GM21737 (cell line): ENCODE measurements at regions not wholly inside any gene's neighbourhood (a gene's known extent, or its start where the extent isn't known, plus 50 kb on each side); places are given as distances from the start of the nearest gene placed in this dataset.

Source experiments
- ATAC-seq: cut with Tn5 transposase; IDR thresholded peaks from one replicate; pipeline ENCODE4 v1.9.1; 2021; ENCODE audit warnings: mild to moderate bottlenecking, moderate library complexity; ENCODE audit not compliant: unreplicated experiment

- no peak for ATAC-seq
These were observed 132.8 kb downstream of the TUSC7 start for GRCh38 chr3:116842254-116842957.

- ATAC-seq, result no peak
These were observed 138.8 kb downstream of the TUSC7 start for GRCh38 chr3:116848248-116848829.

- no peak for ATAC-seq
These were observed 139.7 kb downstream of the TUSC7 start for GRCh38 chr3:116849261-116849688.

- no peak for ATAC-seq
These were observed 143.2 kb downstream of the TUSC7 start for GRCh38 chr3:116852803-116853202.

GRCh38 chr3:116863270-116863770, 153.7 kb downstream of the TUSC7 start:
- no peak for ATAC-seq

- ATAC-seq, result no peak
These were observed 154.4 kb downstream of the TUSC7 start for GRCh38 chr3:116863822-116864589.

- no peak for ATAC-seq
These were observed 155.0 kb downstream of the TUSC7 start for GRCh38 chr3:116864590-116864927.

GRCh38 chr3:116870379-116870778, 160.8 kb downstream of the TUSC7 start:
- ATAC-seq, result no peak

GRCh38 chr3:116871905-116872304, 162.3 kb downstream of the TUSC7 start:
- no peak for ATAC-seq

- no peak for ATAC-seq
These were observed 163.1 kb downstream of the TUSC7 start for GRCh38 chr3:116872688-116873087.

- no peak for ATAC-seq
These were observed 163.6 kb downstream of the TUSC7 start for GRCh38 chr3:116873142-116873541.

- no peak for ATAC-seq
These were observed 168.4 kb downstream of the TUSC7 start for GRCh38 chr3:116877968-116878367.

GRCh38 chr3:116886202-116886893, 176.8 kb downstream of the TUSC7 start:
- peak; percentile 89 for ATAC-seq

- ATAC-seq, result no peak
These were observed 186.5 kb downstream of the TUSC7 start for GRCh38 chr3:116896116-116896515.

- ATAC-seq, result no peak
These were observed 187.8 kb downstream of the TUSC7 start for GRCh38 chr3:116897382-116897781.

- ATAC-seq, result no peak
These were observed 189.7 kb downstream of the TUSC7 start for GRCh38 chr3:116899253-116899652.

- ATAC-seq, result no peak
These were observed 195.8 kb downstream of the TUSC7 start for GRCh38 chr3:116905334-116905733.

GRCh38 chr3:116905794-116906193, 196.2 kb downstream of the TUSC7 start:
- no peak for ATAC-seq

- ATAC-seq, result no peak
These were observed 202.5 kb downstream of the TUSC7 start for GRCh38 chr3:116912116-116912515.

- ATAC-seq, result no peak
These were observed 204.4 kb downstream of the TUSC7 start for GRCh38 chr3:116914004-116914403.

GRCh38 chr3:116916836-116917235, 207.3 kb downstream of the TUSC7 start:
- ATAC-seq, result no peak
